HFF-Myc (cell line): ENCODE measurements at regions not wholly inside any gene's neighbourhood (a gene's known extent, or its start where the extent isn't known, plus 50 kb on each side); places are given as distances from the start of the nearest gene placed in this dataset.

Source experiments
- DNase-seq: peaks from one replicate; pipeline ENCODE4 v3.0.0-alpha.2; 2011; ENCODE audit warnings: low read depth; ENCODE audit errors: extremely low read depth
- H3K4me3 ChIP-seq: replicated peaks from 2 replicates; pipeline ENCODE4 v1.5.1; 2011; ENCODE audit warnings: low read depth, mild to moderate bottlenecking, control low read depth, low read length
- TF ChIP-seq, protein P1 (sequence below): IDR thresholded peaks from 2 replicates; pipeline ENCODE4 v1.5.1; 2012; ENCODE audit warnings: mild to moderate bottlenecking, low read depth, low read length, control low read depth; ENCODE audit errors: missing control alignments

- H3K4me3 ChIP-seq: no peak overlapping the region
- DNase-seq: no peak
- TF ChIP-seq, protein P1, sequence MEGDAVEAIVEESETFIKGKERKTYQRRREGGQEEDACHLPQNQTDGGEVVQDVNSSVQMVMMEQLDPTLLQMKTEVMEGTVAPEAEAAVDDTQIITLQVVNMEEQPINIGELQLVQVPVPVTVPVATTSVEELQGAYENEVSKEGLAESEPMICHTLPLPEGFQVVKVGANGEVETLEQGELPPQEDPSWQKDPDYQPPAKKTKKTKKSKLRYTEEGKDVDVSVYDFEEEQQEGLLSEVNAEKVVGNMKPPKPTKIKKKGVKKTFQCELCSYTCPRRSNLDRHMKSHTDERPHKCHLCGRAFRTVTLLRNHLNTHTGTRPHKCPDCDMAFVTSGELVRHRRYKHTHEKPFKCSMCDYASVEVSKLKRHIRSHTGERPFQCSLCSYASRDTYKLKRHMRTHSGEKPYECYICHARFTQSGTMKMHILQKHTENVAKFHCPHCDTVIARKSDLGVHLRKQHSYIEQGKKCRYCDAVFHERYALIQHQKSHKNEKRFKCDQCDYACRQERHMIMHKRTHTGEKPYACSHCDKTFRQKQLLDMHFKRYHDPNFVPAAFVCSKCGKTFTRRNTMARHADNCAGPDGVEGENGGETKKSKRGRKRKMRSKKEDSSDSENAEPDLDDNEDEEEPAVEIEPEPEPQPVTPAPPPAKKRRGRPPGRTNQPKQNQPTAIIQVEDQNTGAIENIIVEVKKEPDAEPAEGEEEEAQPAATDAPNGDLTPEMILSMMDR: no peak
Observed at GRCh38 chr20:60762386-60762785, 489.7 kb upstream of the CDH4 start.

DNA sequence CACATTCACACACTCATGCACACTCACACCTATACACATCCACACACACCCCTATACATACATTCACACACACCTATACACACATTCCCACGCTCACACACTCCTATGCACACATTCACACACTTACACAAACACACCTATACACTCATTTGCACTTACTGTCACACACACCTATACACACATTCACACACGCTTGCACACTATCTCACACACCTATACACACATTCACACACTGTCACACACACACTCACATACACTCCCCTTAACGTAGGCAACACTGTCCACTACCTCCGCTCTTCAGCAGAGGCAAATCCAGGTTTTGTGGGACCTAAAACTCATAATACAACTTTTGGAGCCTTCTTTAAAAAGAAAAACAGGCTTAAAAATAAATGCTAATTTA is 487.7 kb upstream of the CDH4 start:
- TF ChIP-seq, protein P1: no peak
- DNase-seq: no peak
- H3K4me3 ChIP-seq: no peak overlapping the region

GRCh38 chr20:60764771-60765170 is 487.3 kb upstream of the CDH4 start:
- no peak overlapping the region for H3K4me3 ChIP-seq
- TF ChIP-seq, protein P1: no peak
- DNase-seq: no peak

- TF ChIP-seq, protein P1: no peak
- no peak for DNase-seq
- H3K4me3 ChIP-seq: no peak overlapping the region
Observed at GRCh38 chr20:60765821-60766403, 486.1 kb upstream of the CDH4 start.

GRCh38 chr20:60768216-60768615 is 483.8 kb upstream of the CDH4 start:
- DNase-seq: no peak
- H3K4me3 ChIP-seq: no peak overlapping the region
- TF ChIP-seq, protein P1: no peak

GRCh38 chr20:60780388-60781025 is 471.6 kb upstream of the CDH4 start:
- H3K4me3 ChIP-seq: no peak overlapping the region
- DNase-seq: no peak
- TF ChIP-seq, protein P1: no peak
